OCI-LY1 (cell line): ENCODE measurements at regions not wholly inside any gene's neighbourhood (a gene's known extent, or its start where the extent isn't known, plus 50 kb on each side); places are given as distances from the start of the nearest gene placed in this dataset.

ENCODE experiments used
- EZH2 ChIP-seq: fragments of 200-600 bp; sonication (generic), shearing (Covaris generic); IDR thresholded peaks from 2 replicates; pipeline ENCODE4 v1.8.0; 2017; ENCODE audit warnings: borderline replicate concordance, mixed run types, mild to moderate bottlenecking, antibody characterized with exemption, low read length, moderate library complexity, mixed read lengths
- TF ChIP-seq, protein P1 (sequence below): fragments of 200-600 bp; sonication (generic), shearing (Covaris generic); IDR thresholded peaks from 2 replicates; pipeline ENCODE4 v1.5.1; 2017; ENCODE audit warnings: mild to moderate bottlenecking, antibody characterized with exemption, low read length, moderate library complexity, mixed read lengths

DNA sequence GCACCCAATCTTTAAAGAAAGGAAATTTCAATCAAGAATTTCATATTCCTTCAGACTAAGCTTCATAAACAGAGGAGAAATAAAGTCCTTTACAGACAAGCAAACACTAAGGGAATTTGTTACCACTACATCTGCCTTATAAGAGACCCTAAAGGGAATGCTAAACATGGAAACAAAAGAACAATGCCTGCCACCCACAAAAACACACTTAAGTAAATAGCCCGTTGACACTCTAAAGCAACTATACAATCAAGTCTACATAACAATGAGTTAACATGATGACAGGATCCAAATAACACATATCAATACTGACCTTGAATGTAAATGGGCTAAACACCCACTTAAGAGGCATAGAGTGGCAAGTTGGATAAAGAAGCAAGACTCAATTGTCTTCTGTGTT is 1056.9 kb upstream of the ATXN8OS start:
- TF ChIP-seq, protein P1, sequence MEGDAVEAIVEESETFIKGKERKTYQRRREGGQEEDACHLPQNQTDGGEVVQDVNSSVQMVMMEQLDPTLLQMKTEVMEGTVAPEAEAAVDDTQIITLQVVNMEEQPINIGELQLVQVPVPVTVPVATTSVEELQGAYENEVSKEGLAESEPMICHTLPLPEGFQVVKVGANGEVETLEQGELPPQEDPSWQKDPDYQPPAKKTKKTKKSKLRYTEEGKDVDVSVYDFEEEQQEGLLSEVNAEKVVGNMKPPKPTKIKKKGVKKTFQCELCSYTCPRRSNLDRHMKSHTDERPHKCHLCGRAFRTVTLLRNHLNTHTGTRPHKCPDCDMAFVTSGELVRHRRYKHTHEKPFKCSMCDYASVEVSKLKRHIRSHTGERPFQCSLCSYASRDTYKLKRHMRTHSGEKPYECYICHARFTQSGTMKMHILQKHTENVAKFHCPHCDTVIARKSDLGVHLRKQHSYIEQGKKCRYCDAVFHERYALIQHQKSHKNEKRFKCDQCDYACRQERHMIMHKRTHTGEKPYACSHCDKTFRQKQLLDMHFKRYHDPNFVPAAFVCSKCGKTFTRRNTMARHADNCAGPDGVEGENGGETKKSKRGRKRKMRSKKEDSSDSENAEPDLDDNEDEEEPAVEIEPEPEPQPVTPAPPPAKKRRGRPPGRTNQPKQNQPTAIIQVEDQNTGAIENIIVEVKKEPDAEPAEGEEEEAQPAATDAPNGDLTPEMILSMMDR = no peak
- TF ChIP-seq EZH2 = no peak
